PC-9 (cell line): ENCODE measurements at regions not wholly inside any gene's neighbourhood (a gene's known extent, or its start where the extent isn't known, plus 50 kb on each side); places are given as distances from the start of the nearest gene placed in this dataset.

ENCODE experiments used
- BruUV-seq: library from RNA; stranded (reverse); fragments of 400-500 nt; replicated peaks from 2 replicates; lab custom pipeline; 2021; lab: Mats Ljungman, UMichigan
- CTCF ChIA-PET: fragments of 300-600 bp; sonication (Branson Sonifier 250); formaldehyde crosslinking; loops from one replicate; lab custom pipeline; 2022; ENCODE audit warnings: antibody characterized with exemption; lab: Charles Lee
- POLR2A ChIA-PET: fragments of 300-600 bp; sonication (Branson Sonifier 250); formaldehyde crosslinking; loops from one replicate; lab custom pipeline; 2022; ENCODE audit warnings: antibody characterized with exemption; ENCODE audit not compliant: unreplicated experiment; lab: Charles Lee
- DNase-seq, 2 experiments: peaks; one replicate each; pipeline versions ENCODE4 v3.0.0 to v3.0.0-alpha.2; 2015 to 2022; ENCODE audit warnings: mixed read lengths in 1 of 2
- H2AFZ ChIP-seq: fragments of 200-600 bp; sonication (generic); 2 replicates; pipeline ENCODE4 v1.8.1; 2017; ENCODE audit warnings: antibody characterized with exemption
- H3F3A ChIP-seq: fragments of 200-600 bp; sonication (generic); 2 replicates; pipeline ENCODE4 v1.8.1; 2017; ENCODE audit warnings: antibody characterized with exemption, mild to moderate bottlenecking, low read depth; ENCODE audit not compliant: insufficient read depth
- H3K27ac ChIP-seq: fragments of 200-600 bp; sonication (generic); 2 replicates; pipeline ENCODE4 v1.6.1; 2016; ENCODE audit warnings: mixed run types
- H3K27me3 ChIP-seq: fragments of 200-600 bp; sonication (generic); 2 replicates; pipeline ENCODE4 v1.6.1; 2016; ENCODE audit warnings: low read depth, mixed run types; ENCODE audit not compliant: insufficient read depth
- H3K36me3 ChIP-seq: fragments of 200-600 bp; sonication (generic); 2 replicates; pipeline ENCODE4 v1.6.1; 2016; ENCODE audit warnings: low read depth, mixed run types
- H3K4me1 ChIP-seq: fragments of 200-600 bp; sonication (generic); replicated peaks from 2 replicates; pipeline ENCODE4 v1.6.1; 2016; ENCODE audit warnings: mixed run types; ENCODE audit not compliant: insufficient read depth
- H3K4me2 ChIP-seq: fragments of 200-600 bp; sonication (generic); 2 replicates; pipeline ENCODE4 v1.6.1; 2017; ENCODE audit warnings: mixed run types
- H3K4me3 ChIP-seq: fragments of 200-600 bp; sonication (generic); 2 replicates; pipeline ENCODE4 v1.6.1; 2016; ENCODE audit warnings: mixed run types
- H3K79me2 ChIP-seq: fragments of 200-600 bp; sonication (generic); 2 replicates; pipeline ENCODE4 v1.6.1; 2017; ENCODE audit warnings: low read depth, mixed run types
- H3K9me2 ChIP-seq: fragments of 200-600 bp; sonication (generic); 2 replicates; pipeline ENCODE4 v1.8.1; 2017; ENCODE audit warnings: mild to moderate bottlenecking; ENCODE audit not compliant: insufficient read depth
- H3K9me3 ChIP-seq: fragments of 200-600 bp; sonication (generic); 2 replicates; pipeline ENCODE4 v1.8.1; 2016; ENCODE audit warnings: low read depth; ENCODE audit not compliant: insufficient read depth
- H4K20me1 ChIP-seq: fragments of 200-600 bp; sonication (generic); 2 replicates; pipeline ENCODE4 v1.8.1; 2017; ENCODE audit not compliant: insufficient read depth
- EZH2 ChIP-seq: fragments of 200-600 bp; sonication (generic); IDR thresholded peaks from 2 replicates; pipeline ENCODE4 v1.8.0; 2017; ENCODE audit warnings: antibody characterized with exemption, low read depth
- intact Hi-C: fragments of 100-400 bp; cut with micrococcal nuclease; formaldehyde crosslinking; loops from one replicate; pipeline ENCODE4 v1.10.0; 2022; ENCODE audit not compliant: unreplicated experiment
- TF ChIP-seq, protein P1 (sequence below): fragments of 200-600 bp; sonication (generic); conservative IDR thresholded peaks from 2 replicates; pipeline ENCODE4 v1.6.1; 2017; ENCODE audit warnings: mixed run types, antibody characterized with exemption, mild to moderate bottlenecking, moderate library complexity

DNA sequence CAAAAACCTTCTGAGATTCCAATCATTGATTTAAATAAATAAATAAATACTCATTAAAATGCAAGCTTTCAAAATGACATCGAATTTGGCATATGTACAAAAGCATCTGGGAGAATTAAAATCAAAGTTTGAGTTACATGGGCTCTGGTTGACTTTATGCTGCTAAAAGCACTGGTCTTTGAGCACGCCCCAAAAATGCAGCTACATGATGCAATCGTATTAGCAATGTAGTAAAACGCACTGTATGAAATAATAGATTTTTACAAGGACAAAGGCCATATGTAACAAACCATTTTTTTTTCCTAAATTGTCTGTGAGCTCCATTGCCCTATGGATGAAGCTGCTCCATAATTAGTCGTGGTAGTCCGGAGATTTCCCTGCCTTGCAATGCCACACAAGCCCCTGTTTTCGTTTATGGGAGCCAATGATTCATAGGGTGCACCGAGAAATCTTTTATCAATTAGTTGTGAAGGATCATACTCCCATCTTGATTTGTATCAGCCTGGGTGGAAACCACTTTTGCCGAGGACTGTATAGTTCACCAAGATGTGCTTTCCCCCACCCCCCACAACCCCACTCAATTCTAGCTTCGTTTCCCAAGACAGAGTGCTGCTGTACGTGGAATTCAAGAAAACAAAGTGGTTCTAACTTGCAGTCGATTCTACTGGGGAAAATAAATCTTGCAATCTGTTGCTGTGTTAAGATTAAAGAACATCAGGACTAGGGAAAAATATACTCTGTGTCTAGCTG, 268.4 kb downstream of the IRS1 start:
- H3K79me2 ChIP-seq, result no peaks in the 10 kb centered on the region
- H4K20me1 ChIP-seq, result no peaks in the 10 kb centered on the region
- TF ChIP-seq, protein P1, sequence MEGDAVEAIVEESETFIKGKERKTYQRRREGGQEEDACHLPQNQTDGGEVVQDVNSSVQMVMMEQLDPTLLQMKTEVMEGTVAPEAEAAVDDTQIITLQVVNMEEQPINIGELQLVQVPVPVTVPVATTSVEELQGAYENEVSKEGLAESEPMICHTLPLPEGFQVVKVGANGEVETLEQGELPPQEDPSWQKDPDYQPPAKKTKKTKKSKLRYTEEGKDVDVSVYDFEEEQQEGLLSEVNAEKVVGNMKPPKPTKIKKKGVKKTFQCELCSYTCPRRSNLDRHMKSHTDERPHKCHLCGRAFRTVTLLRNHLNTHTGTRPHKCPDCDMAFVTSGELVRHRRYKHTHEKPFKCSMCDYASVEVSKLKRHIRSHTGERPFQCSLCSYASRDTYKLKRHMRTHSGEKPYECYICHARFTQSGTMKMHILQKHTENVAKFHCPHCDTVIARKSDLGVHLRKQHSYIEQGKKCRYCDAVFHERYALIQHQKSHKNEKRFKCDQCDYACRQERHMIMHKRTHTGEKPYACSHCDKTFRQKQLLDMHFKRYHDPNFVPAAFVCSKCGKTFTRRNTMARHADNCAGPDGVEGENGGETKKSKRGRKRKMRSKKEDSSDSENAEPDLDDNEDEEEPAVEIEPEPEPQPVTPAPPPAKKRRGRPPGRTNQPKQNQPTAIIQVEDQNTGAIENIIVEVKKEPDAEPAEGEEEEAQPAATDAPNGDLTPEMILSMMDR, result no peak
- TF ChIP-seq EZH2, result no peak
- no peaks in the 10 kb centered on the region for H3K9me2 ChIP-seq
- H3K9me3 ChIP-seq, result no peaks in the 10 kb centered on the region; the same call in 1 of the 2 replicates
- no peaks in the 10 kb centered on the region for H3K36me3 ChIP-seq
- no peak overlapping the region for H3K27ac ChIP-seq
- no peak overlapping the region for H3K4me2 ChIP-seq
- DNase-seq, result no peak
- ChIA-PET CTCF (no interaction called here), POLR2A (no interaction called here)
- no peak overlapping the region for H3K4me3 ChIP-seq
- BruUV-seq, result no TSS peak
- intact Hi-C loops, result no loop called here
- H3K4me1 ChIP-seq, result no peaks in the 10 kb centered on the region
- no peaks in the 10 kb centered on the region for H3F3A ChIP-seq
- H2AFZ ChIP-seq, result no peak overlapping the region
- no peaks in the 10 kb centered on the region for H3K27me3 ChIP-seq

- Histone ChIP-seq H3K4me3 (no peak overlapping the region), H3K27ac (no peak overlapping the region), H4K20me1 (no peaks in the 10 kb centered on the region), H3K9me3 (no peaks in the 10 kb centered on the region; the same call in 1 of the 2 replicates), H3K4me1 (no peaks in the 10 kb centered on the region), H3K4me2 (no peak overlapping the region), H3K27me3 (no peaks in the 10 kb centered on the region), H3K79me2 (no peaks in the 10 kb centered on the region), H3K9me2 (no peaks in the 10 kb centered on the region), H2AFZ (no peak overlapping the region), H3K36me3 (no peaks in the 10 kb centered on the region), H3F3A (no peaks in the 10 kb centered on the region)
- DNase-seq, result no peak
- TF ChIP-seq, protein P1, result no peak
- no peak for TF ChIP-seq EZH2
- ChIA-PET CTCF (interaction anchor here (0.6 kb wide), 1 partner anchor 1601 kb away, joined by 7 read pairs; no protein-coding TSS in a partner anchor), POLR2A (no interaction called here)
- no TSS peak for BruUV-seq
- intact Hi-C loops, result no loop called here
These were observed 270.1 kb downstream of the IRS1 start for GRCh38 chr2:226529556-226529955.

- H3K79me2 ChIP-seq, result no peaks in the 10 kb centered on the region
- H3K27ac ChIP-seq, result no peak overlapping the region
- ChIA-PET POLR2A (no interaction called here), CTCF (no interaction called here)
- peaks cover 6% of the 10 kb centered on the region; the same call in 1 of the 2 replicates for H3K9me3 ChIP-seq
- H3K4me1 ChIP-seq, result no peaks in the 10 kb centered on the region
- H2AFZ ChIP-seq, result no peak overlapping the region
- no peak overlapping the region for H3K4me2 ChIP-seq
- intact Hi-C loops, result no loop called here
- no TSS peak for BruUV-seq
- H3K9me2 ChIP-seq, result no peaks in the 10 kb centered on the region
- H3K36me3 ChIP-seq, result no peaks in the 10 kb centered on the region
- TF ChIP-seq EZH2, result no peak
- TF ChIP-seq, protein P1, result no peak
- DNase-seq, result no peak
- no peak overlapping the region for H3K4me3 ChIP-seq
- no peaks in the 10 kb centered on the region for H4K20me1 ChIP-seq
- no peaks in the 10 kb centered on the region for H3K27me3 ChIP-seq
- H3F3A ChIP-seq, result no peaks in the 10 kb centered on the region
These were observed 272.9 kb downstream of the IRS1 start for GRCh38 chr2:226526716-226527115.
